Kidney epithelial cell (primary cell): ENCODE measurements at regions not wholly inside any gene's neighbourhood (a gene's known extent, or its start where the extent isn't known, plus 50 kb on each side); places are given as distances from the start of the nearest gene placed in this dataset.

Source experiments
- DNase-seq: peaks from one replicate; pipeline ENCODE4 v3.0.0-alpha.2; 2010; ENCODE audit warnings: low read depth
- H3K27me3 ChIP-seq: 2 replicates; pipeline ENCODE4 v1.6.0; 2011; ENCODE audit warnings: low read length; ENCODE audit not compliant: control insufficient read depth, insufficient read depth
- H3K36me3 ChIP-seq: 2 replicates; pipeline ENCODE4 v1.5.1; 2011; ENCODE audit warnings: low read length; ENCODE audit not compliant: control insufficient read depth, insufficient read depth
- H3K4me3 ChIP-seq: 2 replicates; pipeline ENCODE4 v1.5.1; 2011; ENCODE audit warnings: low read depth, mild to moderate bottlenecking, control low read depth, low read length
- CTCF ChIP-seq: IDR thresholded peaks from 2 replicates; pipeline ENCODE4 v1.5.1; 2011; ENCODE audit warnings: mild to moderate bottlenecking, moderate library complexity, low read length, control low read depth, inconsistent platforms; ENCODE audit not compliant: insufficient read depth, poor library complexity, severe bottlenecking

- Histone ChIP-seq H3K4me3 (no peak overlapping the region), H3K27me3 (no peaks in the 10 kb centered on the region), H3K36me3 (no peaks in the 10 kb centered on the region)
- no peak for TF ChIP-seq CTCF
- no peak for DNase-seq
These were observed 245.9 kb downstream of the SYK start for GRCh38 chr9:91047529-91047928.

GRCh38 chr9:91047993-91048607, 246.5 kb downstream of the SYK start:
- peak; percentile 67 for DNase-seq
- no peak overlapping the region for H3K4me3 ChIP-seq
- H3K36me3 ChIP-seq, result no peaks in the 10 kb centered on the region
- no peak for TF ChIP-seq CTCF
- H3K27me3 ChIP-seq, result no peaks in the 10 kb centered on the region

GRCh38 chr9:91048749-91049148, 247.1 kb downstream of the SYK start:
- no peak for DNase-seq
- TF ChIP-seq CTCF, result no peak
- no peaks in the 10 kb centered on the region for H3K27me3 ChIP-seq
- H3K36me3 ChIP-seq, result no peaks in the 10 kb centered on the region
- H3K4me3 ChIP-seq, result no peak overlapping the region

GRCh38 chr9:91053824-91054223, 252.2 kb downstream of the SYK start:
- Histone ChIP-seq H3K4me3 (no peak overlapping the region), H3K36me3 (no peaks in the 10 kb centered on the region), H3K27me3 (no peaks in the 10 kb centered on the region)
- DNase-seq, result no peak
- TF ChIP-seq CTCF, result no peak

GRCh38 chr9:91055845-91056244, 254.2 kb downstream of the SYK start:
- no peak for TF ChIP-seq CTCF
- DNase-seq, result no peak

DNA sequence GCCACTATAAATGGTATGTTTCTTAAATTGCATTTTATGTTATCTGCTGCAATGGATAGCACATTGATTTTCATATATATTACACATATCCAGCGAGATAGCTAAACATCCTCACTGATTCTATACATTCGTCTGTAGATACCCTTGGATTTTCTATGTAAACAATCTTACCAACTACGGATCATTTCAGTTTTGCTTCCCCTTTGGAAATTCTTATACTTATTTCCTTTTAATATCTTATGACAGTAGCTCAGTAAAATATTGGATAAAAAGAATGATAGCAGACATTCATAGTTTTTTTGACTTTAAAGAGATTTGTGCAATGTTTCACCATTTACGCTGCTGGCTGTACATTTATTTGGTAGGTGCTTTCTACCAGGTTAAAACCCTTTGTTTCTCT, 254.9 kb downstream of the SYK start:
- Histone ChIP-seq H3K36me3 (no peaks in the 10 kb centered on the region), H3K4me3 (no peak overlapping the region), H3K27me3 (no peaks in the 10 kb centered on the region)
- TF ChIP-seq CTCF, result no peak
- no peak for DNase-seq

More at GRCh38 chr9:91055845-91056244, 254.2 kb downstream of the SYK start:
- H3K36me3 ChIP-seq, result no peaks in the 10 kb centered on the region
- H3K27me3 ChIP-seq, result no peaks in the 10 kb centered on the region
- H3K4me3 ChIP-seq, result no peak overlapping the region
